Colonic mucosa (tissue), 4 donors: ENCODE measurements at regions not wholly inside any gene's neighbourhood (a gene's known extent, or its start where the extent isn't known, plus 50 kb on each side); places are given as distances from the start of the nearest gene placed in this dataset.

Experiments
- DNase-seq: peaks from one replicate; pipeline ENCODE4 v3.0.0-alpha.2; 2020
- H3K27ac ChIP-seq: fragments of 200-600 bp; one replicate; pipeline ENCODE4 v1.8.0; 2021
- H3K27me3 ChIP-seq: fragments of 200-600 bp; one replicate; pipeline ENCODE4 v1.8.0; 2021
- H3K36me3 ChIP-seq: fragments of 200-600 bp; one replicate; pipeline ENCODE4 v1.8.0; 2021
- H3K4me1 ChIP-seq: fragments of 200-600 bp; one replicate; pipeline ENCODE4 v1.8.0; 2021; ENCODE audit warnings: mild to moderate bottlenecking
- H3K4me3 ChIP-seq: fragments of 200-600 bp; one replicate; pipeline ENCODE4 v1.8.0; 2021
- H3K9ac ChIP-seq, 2 donors: one replicate each; pipeline ENCODE4 v1.7.0; 2013; ENCODE audit warnings: control low read depth in 2 of 2, low read depth in 2 of 2, low read length in 2 of 2
- H3K9me3 ChIP-seq: fragments of 200-600 bp; one replicate; pipeline ENCODE4 v1.8.0; 2021
- CTCF ChIP-seq: fragments of 200-600 bp; IDR thresholded peaks from one replicate; pipeline ENCODE4 v1.8.0; 2022; ENCODE audit warnings: antibody characterized with exemption, mild to moderate bottlenecking
- intact Hi-C: fragments of 100-400 bp; cut with DNase I; formaldehyde crosslinking; loops from one replicate; pipeline ENCODE4 v1.14.1; 2022
- donor health status: healthy.
- donor health status: DM: no; HTN: no; CAD: no.
- donor health status: DM: no; HTN: no; CAD: no.

- intact Hi-C loops = no loop called here
- Histone ChIP-seq H3K9me3 (no peaks in the 10 kb centered on the region), H3K9ac (no peak overlapping the region), H3K36me3 (no peaks in the 10 kb centered on the region), H3K27me3 (no peaks in the 10 kb centered on the region), H3K4me3 (no peak overlapping the region), H3K4me1 (no peaks in the 10 kb centered on the region), H3K27ac (no peak overlapping the region)
- DNase-seq = no peak
- no peak for TF ChIP-seq CTCF
Observed at GRCh38 chr11:25198704-25199103, 701.9 kb downstream of the LUZP2 start.

GRCh38 chr11:25200925-25201324, 704.1 kb downstream of the LUZP2 start:
- Histone ChIP-seq H3K27me3 (no peaks in the 10 kb centered on the region), H3K9ac (no peak overlapping the region), H3K27ac (no peak overlapping the region), H3K9me3 (no peaks in the 10 kb centered on the region), H3K4me3 (no peak overlapping the region), H3K4me1 (no peaks in the 10 kb centered on the region), H3K36me3 (no peaks in the 10 kb centered on the region)
- intact Hi-C loops = no loop called here
- DNase-seq = no peak
- TF ChIP-seq CTCF = no peak

- intact Hi-C loops = no loop called here
- Histone ChIP-seq H3K36me3 (no peaks in the 10 kb centered on the region), H3K4me1 (no peaks in the 10 kb centered on the region), H3K9me3 (no peaks in the 10 kb centered on the region), H3K4me3 (no peak overlapping the region), H3K9ac (no peak overlapping the region), H3K27ac (no peak overlapping the region), H3K27me3 (no peaks in the 10 kb centered on the region)
- DNase-seq = no peak
- TF ChIP-seq CTCF = no peak
Observed at GRCh38 chr11:25206762-25207161, 709.9 kb downstream of the LUZP2 start.

GRCh38 chr11:25211635-25212254, 714.9 kb downstream of the LUZP2 start:
- no peak for TF ChIP-seq CTCF
- Histone ChIP-seq H3K4me1 (no peaks in the 10 kb centered on the region), H3K27me3 (no peaks in the 10 kb centered on the region), H3K4me3 (no peak overlapping the region), H3K9me3 (no peaks in the 10 kb centered on the region), H3K9ac (no peak overlapping the region), H3K27ac (no peak overlapping the region), H3K36me3 (no peaks in the 10 kb centered on the region)
- DNase-seq = no peak
- intact Hi-C loops = no loop called here

GRCh38 chr11:25214535-25215176, 717.8 kb downstream of the LUZP2 start:
- Histone ChIP-seq H3K4me3 (no peak overlapping the region), H3K27me3 (no peaks in the 10 kb centered on the region), H3K36me3 (no peaks in the 10 kb centered on the region), H3K27ac (no peak overlapping the region), H3K9me3 (no peaks in the 10 kb centered on the region), H3K9ac (no peak overlapping the region), H3K4me1 (no peaks in the 10 kb centered on the region)
- intact Hi-C loops = no loop called here
- TF ChIP-seq CTCF = no peak
- no peak for DNase-seq
